ENCODE measurements at regions not wholly inside any gene's neighbourhood (a gene's known extent, or its start where the extent isn't known, plus 50 kb on each side); places are given as distances from the start of the nearest gene placed in this dataset.

GRCh38 chr3:99541181-99541580 is 97.2 kb upstream of the COL8A1 start:
- TF ChIP-seq CTCF (IDR thresholded peaks at IDR 0.05) (no peak), POLR2A (IDR thresholded peaks at IDR 0.05) (no peak)

Measured in Peyer's patch (tissue), 4 donors.